Activated CD8-positive, alpha-beta memory T cell treated with anti-CD3 and anti-CD28 coated beads for 4 hours (primary cell): ENCODE measurements at regions not wholly inside any gene's neighbourhood (a gene's known extent, or its start where the extent isn't known, plus 50 kb on each side); places are given as distances from the start of the nearest gene placed in this dataset.
"Not testable (repeated sequence)": the region's sequence is repeated elsewhere in the genome, so short reads cannot be mapped to it uniquely, and the experiment has no call there.

Experiments used
- DNase-seq, 2 donors: peaks; one replicate each; pipeline ENCODE4 v3.0.0-alpha.2; 2020; ENCODE audit warnings: low read depth in 2 of 2

DNA sequence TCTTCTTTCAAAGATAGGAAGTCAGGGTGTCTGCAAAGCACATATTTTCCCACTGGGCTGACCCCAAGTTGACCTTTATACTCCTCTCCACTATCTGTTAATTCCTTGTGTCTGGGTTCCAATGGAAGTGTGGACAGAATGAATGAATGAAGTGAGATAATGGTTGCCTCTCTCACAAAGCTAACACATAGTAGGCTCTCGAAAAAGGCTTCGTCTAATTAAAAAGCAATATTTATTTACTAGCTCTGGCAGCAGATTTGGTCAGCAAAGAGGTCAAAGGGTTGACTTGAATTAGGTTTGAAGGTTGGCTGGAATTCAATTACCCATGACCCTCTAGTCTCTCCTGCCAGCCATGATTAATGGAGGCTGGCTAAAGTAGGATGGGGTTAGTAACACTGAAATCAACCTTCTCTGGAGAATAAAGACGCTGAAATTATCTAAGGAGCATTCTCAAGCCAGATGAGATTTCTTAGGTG, 280.3 kb upstream of the KLF3 start:
- DNase-seq: no peak

DNA sequence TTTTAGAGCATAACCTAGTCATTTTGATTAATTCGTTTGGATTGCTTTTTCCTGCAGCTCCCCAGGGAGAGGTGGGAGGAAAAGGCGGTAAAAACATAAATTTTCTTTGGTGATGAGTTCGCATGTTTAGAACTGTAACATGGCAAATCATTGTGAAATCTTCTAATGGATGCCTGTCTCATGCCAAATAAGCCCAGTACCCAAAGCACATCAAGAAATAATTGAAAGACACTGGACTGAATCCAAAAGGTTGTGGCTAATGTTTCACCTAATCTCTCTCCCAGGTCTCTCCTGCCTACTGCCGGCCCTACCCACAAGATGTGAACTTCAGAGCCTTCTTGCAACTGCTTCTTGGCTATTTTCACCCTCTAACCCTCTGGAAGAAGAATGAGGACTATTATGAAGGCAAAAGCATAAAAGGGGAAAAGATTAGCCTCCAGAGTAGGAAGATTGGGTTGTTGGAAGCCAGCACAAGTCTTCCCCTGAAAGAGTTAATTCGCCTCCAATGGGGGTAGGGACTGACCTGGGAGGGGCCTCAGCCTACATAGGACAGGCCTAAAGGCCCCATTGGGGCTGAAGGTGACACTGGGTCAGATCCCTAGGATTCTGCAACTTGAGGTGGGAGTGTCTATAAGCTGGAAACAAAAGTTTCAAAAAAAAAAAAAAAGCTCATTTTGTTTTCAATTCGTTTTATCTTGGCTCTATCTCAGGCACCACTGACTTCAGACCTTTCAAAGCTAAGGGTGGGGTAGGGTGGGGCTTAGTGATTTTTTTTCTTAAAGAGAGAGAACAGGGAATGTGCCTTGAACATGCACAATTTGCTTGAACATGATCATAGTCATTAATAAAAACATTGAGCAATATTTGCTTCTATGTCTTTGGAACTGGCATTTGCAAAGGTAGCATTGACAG, 278.6 kb upstream of the KLF3 start:
- no peak for DNase-seq

GRCh38 chr4:38386005-38386551, 277.9 kb upstream of the KLF3 start:
- no peak for DNase-seq

DNA sequence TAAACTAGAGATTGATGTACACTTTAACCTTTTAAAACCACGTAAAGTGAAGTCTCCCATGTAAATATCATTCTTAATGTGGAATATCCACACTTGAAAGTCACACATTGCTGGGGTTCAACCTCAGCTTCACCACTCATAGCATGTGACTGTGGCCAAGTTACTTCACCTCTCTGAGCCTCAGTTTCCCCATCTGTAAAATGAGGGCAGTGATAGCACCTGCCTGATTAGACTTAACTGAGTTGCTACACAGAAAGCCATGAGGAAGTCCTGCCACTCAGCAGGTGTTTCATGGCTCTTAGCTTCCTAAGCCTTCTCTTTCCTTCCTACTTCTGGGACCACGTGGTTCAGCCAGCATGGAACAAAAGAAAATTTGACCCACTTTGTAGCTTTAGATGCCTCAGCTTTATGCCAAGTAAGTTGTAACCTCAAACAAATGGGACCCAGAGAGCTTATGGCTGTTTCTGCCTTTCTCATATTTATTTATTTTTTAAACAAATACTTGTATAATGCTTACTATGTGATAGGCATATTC, 277.3 kb upstream of the KLF3 start:
- no peak for DNase-seq

- DNase-seq: no peak
Measured at GRCh38 chr4:38387348-38387747, 276.7 kb upstream of the KLF3 start.

DNA sequence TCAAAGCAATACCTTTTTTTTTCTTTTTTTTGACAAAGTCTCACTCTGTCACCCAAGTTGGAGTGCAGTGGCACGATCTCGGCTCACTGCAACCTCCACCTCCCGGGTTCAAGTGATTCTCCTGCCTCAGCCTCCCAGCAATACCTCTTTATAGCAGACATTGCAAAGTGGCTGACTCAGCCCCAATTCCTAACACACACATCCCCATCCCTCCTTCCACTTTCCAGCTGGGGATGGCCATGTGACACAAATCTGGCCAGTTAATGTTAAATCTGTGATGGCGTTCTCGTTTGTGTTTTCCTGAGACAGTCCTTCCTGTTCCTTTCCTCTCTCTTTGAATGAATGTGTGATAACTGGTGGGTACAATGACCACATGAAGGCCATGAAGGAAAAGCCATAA, 276.2 kb upstream of the KLF3 start:
- no peak for DNase-seq

GRCh38 chr4:38388907-38389306, 275.1 kb upstream of the KLF3 start:
- DNase-seq: not testable (repeated sequence)

DNA sequence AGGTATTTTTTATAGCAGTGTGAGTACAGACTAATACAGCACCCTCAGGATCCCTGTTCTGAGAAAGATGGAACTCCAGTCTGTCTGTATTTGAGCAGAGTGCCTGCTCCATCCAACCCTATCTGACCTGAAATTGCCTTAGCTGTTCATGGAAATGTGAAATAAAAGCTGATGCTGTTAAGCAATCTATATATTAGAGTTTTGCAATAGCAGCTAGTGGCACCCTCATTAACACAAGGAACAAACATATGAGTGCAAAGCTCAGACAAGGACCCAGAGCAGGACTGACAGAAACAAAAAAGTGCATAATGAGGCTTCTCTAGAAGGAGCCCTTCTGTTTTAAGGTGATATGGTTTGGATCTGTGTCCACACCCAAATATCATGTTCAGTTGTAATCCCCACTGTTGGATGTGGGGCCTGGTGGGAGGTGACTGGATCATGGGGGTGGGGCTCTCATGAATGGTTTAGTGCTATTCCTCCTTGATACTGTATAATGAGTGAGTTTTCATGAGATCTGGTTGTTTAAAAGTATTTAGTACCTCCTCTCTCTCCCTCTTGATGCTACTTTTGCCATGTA, 272.9 kb upstream of the KLF3 start:
- DNase-seq: no peak

DNA sequence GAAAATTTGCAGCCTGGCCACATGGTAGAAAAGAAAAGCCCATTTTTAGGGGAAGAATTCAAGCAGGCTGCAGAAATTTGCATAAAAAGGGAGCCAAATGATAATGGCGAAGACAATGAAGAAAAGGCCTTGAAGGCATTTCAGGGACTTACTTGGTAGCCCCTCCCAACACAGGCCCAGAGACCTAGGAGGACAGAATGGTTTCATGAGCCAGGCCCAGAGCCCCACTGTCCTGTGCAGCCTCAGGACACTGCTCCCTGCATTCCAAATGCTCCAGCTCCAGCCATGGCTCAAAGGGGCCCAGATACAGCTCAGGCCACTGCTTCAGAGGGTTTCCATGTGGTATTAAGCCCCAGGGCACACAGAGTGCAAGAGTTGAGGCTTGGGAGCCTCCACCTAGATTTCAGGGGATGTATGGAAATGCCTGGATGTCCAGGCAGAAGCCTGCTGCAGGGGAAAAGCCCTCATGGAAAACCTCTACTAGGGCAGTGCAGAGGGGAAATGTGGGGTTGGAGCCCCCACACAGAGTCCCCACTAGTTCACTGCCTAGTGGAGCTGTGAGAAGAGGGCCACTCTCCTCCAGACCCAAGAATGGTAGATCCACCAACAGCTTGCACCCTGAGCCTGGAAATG, 271.7 kb upstream of the KLF3 start:
- no peak for DNase-seq

DNA sequence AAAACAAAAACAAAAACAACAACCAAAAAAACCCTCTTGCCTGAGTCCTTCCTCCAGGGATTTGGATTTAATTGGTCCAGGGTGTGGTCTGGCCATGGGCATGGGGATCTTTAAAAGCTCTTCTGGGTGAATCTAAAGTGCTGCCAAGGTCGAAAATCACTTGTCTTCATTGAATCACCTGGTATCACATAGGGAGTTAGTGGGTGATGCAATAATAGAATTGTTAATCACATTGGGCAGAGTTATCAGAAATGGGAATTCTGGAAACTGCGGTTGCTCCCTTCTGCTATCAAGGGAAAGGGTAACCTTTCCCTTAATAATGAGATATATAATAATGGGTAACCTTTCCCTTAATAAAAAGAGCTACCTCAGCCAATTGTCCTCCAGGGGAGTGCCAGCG, 267.9 kb upstream of the KLF3 start:
- DNase-seq: no peak

GRCh38 chr4:38396845-38397547, 267.0 kb upstream of the KLF3 start:
- no peak for DNase-seq

GRCh38 chr4:38400946-38401345, 263.1 kb upstream of the KLF3 start:
- no peak for DNase-seq

DNA sequence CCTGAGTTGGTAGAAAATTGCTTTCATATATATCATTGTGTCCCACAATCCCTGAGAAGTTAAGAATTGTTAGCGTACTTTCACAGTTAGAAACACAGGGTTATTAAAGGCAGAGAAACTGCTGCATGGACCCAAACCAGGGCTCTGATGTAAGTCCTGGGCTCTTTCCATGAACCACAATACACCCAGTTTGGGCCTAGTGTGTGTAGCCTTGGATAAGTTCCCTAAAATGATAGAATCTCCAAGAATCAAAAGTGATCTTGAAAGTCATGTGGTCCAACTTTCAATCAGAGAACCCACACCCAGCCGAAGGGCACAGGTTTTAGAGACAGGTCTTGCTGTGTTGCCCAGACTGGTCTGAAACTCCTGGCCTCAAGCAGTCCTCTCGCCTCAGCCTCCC, 257.8 kb upstream of the KLF3 start:
- no peak for DNase-seq

- DNase-seq: no peak
Measured at GRCh38 chr4:38409852-38410251, 254.1 kb upstream of the KLF3 start.

GRCh38 chr4:38411092-38411491, 252.9 kb upstream of the KLF3 start:
- no peak for DNase-seq

DNA sequence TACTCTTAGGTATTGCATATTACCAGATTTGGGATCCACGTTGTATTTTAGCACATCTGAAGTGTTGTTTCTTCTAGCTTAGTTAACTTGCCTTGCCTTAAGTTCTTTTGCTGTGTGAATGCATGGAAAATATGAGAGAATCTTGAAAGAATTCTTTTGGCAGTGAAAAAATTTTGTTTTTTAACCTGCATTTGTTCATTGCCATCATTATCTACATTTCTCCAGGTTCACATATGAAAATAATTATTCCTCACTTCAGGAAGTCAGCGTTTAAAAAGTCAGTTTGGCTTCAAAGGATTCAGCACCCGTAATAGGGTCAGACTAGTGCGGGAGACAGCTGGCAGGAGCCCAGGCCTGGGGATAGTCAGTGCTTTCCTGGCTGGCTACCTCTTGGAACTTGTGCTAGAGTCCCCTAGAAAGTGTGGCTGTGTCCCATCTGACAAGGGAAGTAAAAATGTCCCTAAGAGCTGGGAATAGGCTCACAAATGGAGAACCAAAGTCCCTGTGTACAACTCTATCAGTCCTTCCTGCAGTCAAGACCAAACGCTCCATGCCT, 251.9 kb upstream of the KLF3 start:
- DNase-seq: no peak

GRCh38 chr4:38413524-38414341, 250.3 kb upstream of the KLF3 start:
- DNase-seq: no peak

DNA sequence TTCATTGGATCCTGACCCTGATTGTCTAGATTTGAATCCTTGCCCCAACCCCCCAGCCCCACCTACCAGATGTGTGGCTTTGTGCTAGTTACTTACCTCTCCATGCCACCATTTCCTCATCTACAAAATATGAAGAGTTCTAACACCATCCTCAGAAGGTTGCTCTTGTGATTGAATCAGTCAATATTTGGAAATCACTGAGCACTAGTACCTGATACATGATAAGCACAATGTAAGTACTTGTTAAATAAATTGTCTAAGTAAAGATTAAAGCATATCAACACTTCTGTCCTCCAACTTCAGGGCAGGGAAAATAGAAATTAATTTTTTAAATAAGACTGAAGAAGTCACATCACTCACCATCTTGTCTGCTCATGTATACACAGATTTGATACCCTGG, 249.6 kb upstream of the KLF3 start:
- DNase-seq: no peak

GRCh38 chr4:38415682-38416081, 248.3 kb upstream of the KLF3 start:
- DNase-seq: no peak

GRCh38 chr4:38416450-38417014, 247.5 kb upstream of the KLF3 start:
- DNase-seq: no peak
